ENCODE measurements at regions not wholly inside any gene's neighbourhood (a gene's known extent, or its start where the extent isn't known, plus 50 kb on each side); places are given as distances from the start of the nearest gene placed in this dataset.

- TF ChIP-seq CTCF (IDR thresholded peaks at IDR 0.05) (no peak), EP300 (IDR thresholded peaks at IDR 0.05) (no peak)
Observed at GRCh38 chr2:239688840-239689239, 288.0 kb upstream of the HDAC4 start.

Data from tibial nerve (tissue), 4 donors.